ENCODE measurements at regions not wholly inside any gene's neighbourhood (a gene's known extent, or its start where the extent isn't known, plus 50 kb on each side); places are given as distances from the start of the nearest gene placed in this dataset.

DNA sequence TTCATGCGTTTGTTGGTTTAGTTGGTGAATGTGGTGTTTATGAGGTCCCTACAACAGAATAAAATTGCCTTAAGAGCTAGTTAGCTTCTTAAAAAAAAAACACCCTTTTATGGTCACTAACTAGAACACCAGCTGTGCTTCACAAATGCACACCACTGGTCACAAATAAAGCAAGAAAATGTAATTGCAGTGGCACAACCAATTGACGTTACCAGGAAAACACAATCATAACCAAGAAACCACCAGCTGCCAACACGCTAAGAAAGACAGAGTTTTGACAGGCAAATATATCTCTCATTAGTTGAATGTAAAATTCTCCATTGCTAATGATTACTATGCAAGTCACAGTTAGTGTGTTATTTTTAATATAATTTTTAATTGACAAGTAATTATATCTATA, 389.9 kb downstream of the ADAMTS20 start:
- no peak overlapping the region for H2BK120ac ChIP-seq (ENCODE audit: low read depth, low read length, poor library complexity, severe bottlenecking)
- no peak overlapping the region for H3K18ac ChIP-seq (ENCODE audit: insufficient read length, low read depth, low read length)
- Mint-ChIP-seq H3K9me3 (no peaks in the 10 kb centered on the region), H3K27ac (no peak overlapping the region), H3K36me3 (ENCODE audit: insufficient read depth in 1 of 3, low read depth in 3 of 3) (peaks cover 0 to 9% (median 2%) of the 10 kb centered on the region in 3 experiments; a peak in 3 of 7 replicates), H3K4me3 (no peak overlapping the region), H3K27me3 (ENCODE audit: low read depth) (no peaks in the 10 kb centered on the region), H3K4me1 (peaks cover 2% of the 10 kb centered on the region in 2 experiments; a peak in 2 of 4 replicates)
- WGBS (ENCODE audit: extremely low coverage, insufficient read length, low lambda C conversion rate): no CpG with 5 or more reads among the region's 3 CpGs
- H3K4me2 ChIP-seq (ENCODE audit: insufficient read depth, insufficient read length, low read length): no peak overlapping the region
- no peak overlapping the region for H2BK20ac ChIP-seq (ENCODE audit: low read depth, low read length, poor library complexity, severe bottlenecking)
- H2BK12ac ChIP-seq (ENCODE audit: insufficient read length, low read depth, low read length): no peak overlapping the region
- no peaks in the 10 kb centered on the region; the same call in 1 of the 2 replicates for H3K4me1 ChIP-seq (ENCODE audit: insufficient read depth, low read length)
- H3K27ac ChIP-seq (ENCODE audit: insufficient read length, low read depth, low read length): no peak overlapping the region
- H4K8ac ChIP-seq (replicated peaks; ENCODE audit: insufficient read length, low read depth, low read length): no peak overlapping the region
- no peak overlapping the region for H3K14ac ChIP-seq (ENCODE audit: insufficient read depth, low read length)
- no peak overlapping the region for H2AK5ac ChIP-seq (ENCODE audit: insufficient read length, low read length)
- no peaks in the 10 kb centered on the region for H3K79me2 ChIP-seq (ENCODE audit: insufficient read depth, low read length)
- H3K27me3 ChIP-seq (ENCODE audit: insufficient read depth, low read length): no peaks in the 10 kb centered on the region
- H2BK5ac ChIP-seq (ENCODE audit: insufficient read length, low read length): no peak overlapping the region
- H2BK15ac ChIP-seq (ENCODE audit: low read depth, low read length): no peak overlapping the region
- no peak overlapping the region for H3K9ac ChIP-seq (ENCODE audit: extremely low read depth, insufficient read length, low read length)
- H3K9me3 ChIP-seq (ENCODE audit: control insufficient read depth, low read depth, low read length): no peaks in the 10 kb centered on the region
- no peaks in the 10 kb centered on the region for H3K79me1 ChIP-seq (ENCODE audit: insufficient read depth, low read depth, low read length, poor library complexity, severe bottlenecking)
- no peak overlapping the region for H3K4ac ChIP-seq (ENCODE audit: low read depth, low read length)
- no peak for TF ChIP-seq CTCF (conservative IDR thresholded peaks at IDR 0.05)
- no peaks in the 10 kb centered on the region for H3K23me2 ChIP-seq (ENCODE audit: insufficient read length, low read depth, low read length, poor library complexity, severe bottlenecking)
- no peak for DNase-seq
- H4K91ac ChIP-seq (ENCODE audit: insufficient read length, low read depth, low read length): no peak overlapping the region
- H3K23ac ChIP-seq (ENCODE audit: insufficient read length, low read depth, low read length): no peak overlapping the region
- no peak overlapping the region for H3T11ph ChIP-seq (ENCODE audit: low read length)
- no peak overlapping the region for H2AFZ ChIP-seq (ENCODE audit: low read length)
- no peaks in the 10 kb centered on the region for H4K20me1 ChIP-seq (ENCODE audit: control insufficient read depth, insufficient read depth, insufficient read length)
- no peak overlapping the region for H4K5ac ChIP-seq (ENCODE audit: insufficient read length, low read depth, low read length)
- no peak overlapping the region for H3K56ac ChIP-seq (ENCODE audit: insufficient read length, low read depth, low read length)
